Calu3 (cell line): ENCODE measurements at regions not wholly inside any gene's neighbourhood (a gene's known extent, or its start where the extent isn't known, plus 50 kb on each side); places are given as distances from the start of the nearest gene placed in this dataset.
"Not testable (repeated sequence)": the region's sequence is repeated elsewhere in the genome, so short reads cannot be mapped to it uniquely, and the experiment has no call there.

ENCODE experiments used
- BruUV-seq: library from RNA; stranded (reverse); fragments of 400-500 nt; replicated peaks from 2 replicates; lab custom pipeline; 2021; lab: Mats Ljungman, UMichigan
- CTCF ChIA-PET: fragments of 300-600 bp; sonication (Branson Sonifier 250); formaldehyde crosslinking; loops from one replicate; lab custom pipeline; 2022; ENCODE audit warnings: antibody characterized with exemption; lab: Charles Lee
- DNase-seq: peaks from one replicate; pipeline ENCODE4 v3.0.0; 2022
- H3K27ac Mint-ChIP-seq: one replicate; pipeline ENCODE4 v1.8.0; 2022; ENCODE audit warnings: mixed read lengths; ENCODE audit not compliant: unreplicated experiment
- H3K27me3 Mint-ChIP-seq: one replicate; pipeline ENCODE4 v1.8.0; 2022; ENCODE audit warnings: mixed read lengths; ENCODE audit not compliant: unreplicated experiment
- H3K36me3 Mint-ChIP-seq: one replicate; pipeline ENCODE4 v1.8.0; 2022; ENCODE audit warnings: mild to moderate bottlenecking, moderate library complexity, mixed read lengths; ENCODE audit not compliant: insufficient read depth, unreplicated experiment
- H3K4me1 Mint-ChIP-seq: one replicate; pipeline ENCODE4 v1.8.0; 2022; ENCODE audit warnings: mild to moderate bottlenecking, low read depth, mixed read lengths; ENCODE audit not compliant: unreplicated experiment
- H3K4me3 Mint-ChIP-seq: one replicate; pipeline ENCODE4 v1.8.0; 2022; ENCODE audit warnings: mild to moderate bottlenecking, low read depth, moderate library complexity, mixed read lengths; ENCODE audit not compliant: unreplicated experiment
- H3K9me3 Mint-ChIP-seq: one replicate; pipeline ENCODE4 v1.8.0; 2022; ENCODE audit warnings: low read depth, mixed read lengths; ENCODE audit not compliant: unreplicated experiment
- intact Hi-C: fragments of 100-400 bp; cut with micrococcal nuclease; formaldehyde crosslinking; loops from one replicate; pipeline ENCODE4 v1.10.0; 2022; ENCODE audit not compliant: unreplicated experiment
- TF ChIP-seq, protein P1 (sequence below): fragments of 200-600 bp; IDR thresholded peaks from one replicate; pipeline ENCODE4 v1.8.0; 2022; ENCODE audit warnings: antibody characterized with exemption; ENCODE audit not compliant: unreplicated experiment

- no peak overlapping the region for H3K4me3 Mint-ChIP-seq
- CTCF ChIA-PET = no interaction called here
- H3K9me3 Mint-ChIP-seq = peaks cover 4% of the 10 kb centered on the region
- no peaks in the 10 kb centered on the region for H3K4me1 Mint-ChIP-seq
- H3K36me3 Mint-ChIP-seq = no peaks in the 10 kb centered on the region
- DNase-seq = no peak
- H3K27me3 Mint-ChIP-seq = no peaks in the 10 kb centered on the region
- intact Hi-C loops = no loop called here
- H3K27ac Mint-ChIP-seq = no peak overlapping the region
- TF ChIP-seq, protein P1, sequence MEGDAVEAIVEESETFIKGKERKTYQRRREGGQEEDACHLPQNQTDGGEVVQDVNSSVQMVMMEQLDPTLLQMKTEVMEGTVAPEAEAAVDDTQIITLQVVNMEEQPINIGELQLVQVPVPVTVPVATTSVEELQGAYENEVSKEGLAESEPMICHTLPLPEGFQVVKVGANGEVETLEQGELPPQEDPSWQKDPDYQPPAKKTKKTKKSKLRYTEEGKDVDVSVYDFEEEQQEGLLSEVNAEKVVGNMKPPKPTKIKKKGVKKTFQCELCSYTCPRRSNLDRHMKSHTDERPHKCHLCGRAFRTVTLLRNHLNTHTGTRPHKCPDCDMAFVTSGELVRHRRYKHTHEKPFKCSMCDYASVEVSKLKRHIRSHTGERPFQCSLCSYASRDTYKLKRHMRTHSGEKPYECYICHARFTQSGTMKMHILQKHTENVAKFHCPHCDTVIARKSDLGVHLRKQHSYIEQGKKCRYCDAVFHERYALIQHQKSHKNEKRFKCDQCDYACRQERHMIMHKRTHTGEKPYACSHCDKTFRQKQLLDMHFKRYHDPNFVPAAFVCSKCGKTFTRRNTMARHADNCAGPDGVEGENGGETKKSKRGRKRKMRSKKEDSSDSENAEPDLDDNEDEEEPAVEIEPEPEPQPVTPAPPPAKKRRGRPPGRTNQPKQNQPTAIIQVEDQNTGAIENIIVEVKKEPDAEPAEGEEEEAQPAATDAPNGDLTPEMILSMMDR = no peak
- BruUV-seq = no TSS peak
Measured at GRCh38 chr3:76310089-76310488, 524.7 kb upstream of the ZNF717 start.

GRCh38 chr3:76310667-76311066, 525.3 kb upstream of the ZNF717 start:
- H3K36me3 Mint-ChIP-seq = no peaks in the 10 kb centered on the region
- TF ChIP-seq, protein P1 = no peak
- H3K27me3 Mint-ChIP-seq = no peaks in the 10 kb centered on the region
- H3K27ac Mint-ChIP-seq = no peak overlapping the region
- no peaks in the 10 kb centered on the region for H3K4me1 Mint-ChIP-seq
- H3K4me3 Mint-ChIP-seq = no peak overlapping the region
- no peak for DNase-seq
- H3K9me3 Mint-ChIP-seq = peaks cover 4% of the 10 kb centered on the region
- intact Hi-C loops = no loop called here
- CTCF ChIA-PET = no interaction called here
- no TSS peak for BruUV-seq

GRCh38 chr3:76311941-76312340, 526.6 kb upstream of the ZNF717 start:
- intact Hi-C loops = no loop called here
- Mint-ChIP-seq H3K4me1 (no peaks in the 10 kb centered on the region), H3K4me3 (no peak overlapping the region), H3K36me3 (no peaks in the 10 kb centered on the region), H3K9me3 (peaks cover 7% of the 10 kb centered on the region), H3K27ac (no peak overlapping the region), H3K27me3 (no peaks in the 10 kb centered on the region)
- CTCF ChIA-PET = no interaction called here
- TF ChIP-seq, protein P1 = no peak
- no TSS peak for BruUV-seq
- DNase-seq = no peak

- H3K4me1 Mint-ChIP-seq, H3K9me3 Mint-ChIP-seq, CTCF ChIA-PET, H3K4me3 Mint-ChIP-seq, H3K36me3 Mint-ChIP-seq, BruUV-seq, H3K27me3 Mint-ChIP-seq, DNase-seq, H3K27ac Mint-ChIP-seq, intact Hi-C loops: not testable (repeated sequence)
Measured at GRCh38 chr3:76315906-76316305, 530.6 kb upstream of the ZNF717 start.

DNA sequence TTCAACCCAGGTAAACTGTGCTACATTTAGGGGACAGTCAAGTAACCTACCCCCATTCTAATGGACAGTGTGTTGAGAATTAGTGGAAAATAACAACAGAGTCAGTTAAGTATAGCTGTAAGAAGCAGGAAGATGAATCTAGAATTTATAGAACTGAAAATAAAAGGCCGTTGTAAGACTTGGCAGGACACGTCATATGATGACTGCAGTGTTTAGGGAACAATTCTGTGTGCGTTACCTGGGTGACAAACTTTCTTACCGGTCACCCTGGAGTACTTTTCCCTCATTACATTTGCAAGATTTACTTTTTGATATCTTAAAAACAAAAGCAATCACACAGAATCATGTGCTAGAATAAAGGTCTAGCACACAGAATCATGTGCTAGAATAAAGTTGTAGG, 536.3 kb upstream of the ZNF717 start:
- intact Hi-C loops = no loop called here
- CTCF ChIA-PET = no interaction called here
- Mint-ChIP-seq H3K9me3 (peaks cover 5% of the 10 kb centered on the region), H3K27me3 (no peaks in the 10 kb centered on the region), H3K4me3 (no peak overlapping the region), H3K4me1 (no peaks in the 10 kb centered on the region), H3K36me3 (no peaks in the 10 kb centered on the region), H3K27ac (no peak overlapping the region)
- DNase-seq = no peak
- no TSS peak for BruUV-seq
- TF ChIP-seq, protein P1 = no peak
